ENCODE measurements at regions not wholly inside any gene's neighbourhood (a gene's known extent, or its start where the extent isn't known, plus 50 kb on each side); places are given as distances from the start of the nearest gene placed in this dataset.
A peak's percentile ranks its signal among the peaks of the same experiment; 100 is the strongest.

DNA sequence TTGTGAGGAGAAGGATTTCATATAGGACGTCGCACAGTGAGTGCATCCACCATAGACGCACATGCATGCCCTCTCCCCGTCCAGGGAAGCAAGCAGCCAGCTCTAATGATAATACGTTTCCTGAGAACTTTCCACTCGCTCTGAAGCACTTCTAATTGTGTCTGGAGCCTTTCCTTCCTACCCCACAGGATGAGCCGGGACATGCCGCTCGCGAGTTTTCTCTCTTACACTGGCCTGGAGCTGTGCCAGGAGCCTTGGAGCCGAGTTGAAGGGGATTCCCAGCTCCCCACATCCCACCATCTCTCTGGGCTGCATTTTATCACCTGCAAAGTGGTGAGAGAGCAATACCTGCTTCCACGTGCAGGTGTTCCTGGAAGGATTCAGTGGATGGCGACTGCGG, 368.1 kb downstream of the C16orf95 start:
- Mint-ChIP-seq H3K9me3 (ENCODE audit: unreplicated experiment) (no peaks in the 10 kb centered on the region), H3K36me3 (ENCODE audit: low read depth, unreplicated experiment) (peaks cover 2% of the 10 kb centered on the region), H3K27ac (ENCODE audit: unreplicated experiment) (no peak overlapping the region), H3K4me3 (ENCODE audit: unreplicated experiment) (no peak overlapping the region), H3K27me3 (ENCODE audit: unreplicated experiment) (peaks cover 8% of the 10 kb centered on the region), H3K4me1 (ENCODE audit: unreplicated experiment) (peaks cover 33% of the 10 kb centered on the region)
- TF ChIP-seq CTCF (IDR thresholded peaks at IDR 0.05; ENCODE audit: unreplicated experiment), result no peak
- no peak for DNase-seq (ENCODE audit: low spot score)

DNA sequence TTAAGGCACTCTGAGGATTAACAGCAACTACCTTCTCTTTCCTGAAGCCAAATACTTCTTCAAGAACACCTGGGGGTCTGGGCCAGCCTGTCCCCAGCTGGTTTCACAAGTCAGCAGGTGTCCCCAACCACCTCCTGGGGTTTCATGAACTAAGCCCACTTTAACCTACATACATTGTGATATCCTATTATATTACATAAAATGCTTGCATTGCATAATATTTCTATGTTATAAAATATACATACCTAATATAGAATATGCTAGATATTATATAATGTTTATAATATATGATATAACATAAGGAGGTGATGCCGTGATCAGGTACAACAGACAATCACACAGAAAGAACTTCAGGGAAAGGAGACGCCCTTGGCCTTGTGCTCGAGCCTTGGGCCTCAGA, 367.6 kb downstream of the C16orf95 start:
- Mint-ChIP-seq H3K4me3 (ENCODE audit: unreplicated experiment) (no peak overlapping the region), H3K4me1 (ENCODE audit: unreplicated experiment) (peaks cover 34% of the 10 kb centered on the region), H3K36me3 (ENCODE audit: low read depth, unreplicated experiment) (no peaks in the 10 kb centered on the region), H3K27me3 (ENCODE audit: unreplicated experiment) (peaks cover 8% of the 10 kb centered on the region), H3K27ac (ENCODE audit: unreplicated experiment) (no peak overlapping the region), H3K9me3 (ENCODE audit: unreplicated experiment) (no peaks in the 10 kb centered on the region)
- no peak for DNase-seq (ENCODE audit: low spot score)
- no peak for TF ChIP-seq CTCF (IDR thresholded peaks at IDR 0.05; ENCODE audit: unreplicated experiment)

GRCh38 chr16:86951041-86951822, 366.0 kb downstream of the C16orf95 start:
- Mint-ChIP-seq H3K27me3 (ENCODE audit: unreplicated experiment) (peaks cover 6% of the 10 kb centered on the region), H3K4me3 (ENCODE audit: unreplicated experiment) (no peak overlapping the region), H3K4me1 (ENCODE audit: unreplicated experiment) (peaks cover 36% of the 10 kb centered on the region), H3K9me3 (ENCODE audit: unreplicated experiment) (no peaks in the 10 kb centered on the region), H3K27ac (ENCODE audit: unreplicated experiment) (no peak overlapping the region), H3K36me3 (ENCODE audit: low read depth, unreplicated experiment) (no peaks in the 10 kb centered on the region)
- DNase-seq (ENCODE audit: low spot score), result no peak
- no peak for TF ChIP-seq CTCF (IDR thresholded peaks at IDR 0.05; ENCODE audit: unreplicated experiment)

GRCh38 chr16:86951831-86952598, 365.2 kb downstream of the C16orf95 start:
- Mint-ChIP-seq H3K27me3 (ENCODE audit: unreplicated experiment) (peaks cover 6% of the 10 kb centered on the region), H3K36me3 (ENCODE audit: low read depth, unreplicated experiment) (no peaks in the 10 kb centered on the region), H3K4me3 (ENCODE audit: unreplicated experiment) (no peak overlapping the region), H3K4me1 (ENCODE audit: unreplicated experiment) (peaks cover 41% of the 10 kb centered on the region), H3K9me3 (ENCODE audit: unreplicated experiment) (no peaks in the 10 kb centered on the region), H3K27ac (ENCODE audit: unreplicated experiment) (no peak overlapping the region)
- no peak for TF ChIP-seq CTCF (IDR thresholded peaks at IDR 0.05; ENCODE audit: unreplicated experiment)
- no peak for DNase-seq (ENCODE audit: low spot score)

DNA sequence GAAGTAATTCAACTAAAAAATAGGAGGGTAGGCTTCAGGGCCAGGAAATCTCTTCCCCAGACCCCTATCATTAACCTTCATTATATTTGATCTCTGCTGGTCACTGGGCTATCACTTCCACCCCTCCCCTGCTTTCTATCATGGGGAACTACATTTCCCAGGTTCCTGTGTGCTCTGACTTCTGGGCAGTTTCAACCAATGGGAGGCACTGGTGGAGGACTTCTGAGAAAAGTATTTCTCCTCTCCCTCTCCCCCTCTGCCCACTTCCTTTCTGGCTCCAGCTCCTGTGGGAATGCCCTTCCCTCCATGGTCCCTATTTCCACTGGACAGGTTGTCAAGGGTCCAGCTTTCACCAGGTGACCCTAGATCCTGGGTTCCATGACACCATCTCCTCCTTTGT, 364.4 kb downstream of the C16orf95 start:
- H3K27ac Mint-ChIP-seq (ENCODE audit: unreplicated experiment), result peak overlapping the region; percentile 74
- no peaks in the 10 kb centered on the region for H3K36me3 Mint-ChIP-seq (ENCODE audit: low read depth, unreplicated experiment)
- no peak for TF ChIP-seq CTCF (IDR thresholded peaks at IDR 0.05; ENCODE audit: unreplicated experiment)
- H3K4me3 Mint-ChIP-seq (ENCODE audit: unreplicated experiment), result peak overlapping the region; percentile 21
- H3K4me1 Mint-ChIP-seq (ENCODE audit: unreplicated experiment), result peaks cover 40% of the 10 kb centered on the region
- peaks cover 6% of the 10 kb centered on the region for H3K27me3 Mint-ChIP-seq (ENCODE audit: unreplicated experiment)
- no peak for DNase-seq (ENCODE audit: low spot score)
- H3K9me3 Mint-ChIP-seq (ENCODE audit: unreplicated experiment), result no peaks in the 10 kb centered on the region

Data from endothelial cell (in vitro differentiated cells).